ENCODE measurements at regions not wholly inside any gene's neighbourhood (a gene's known extent, or its start where the extent isn't known, plus 50 kb on each side); places are given as distances from the start of the nearest gene placed in this dataset.

DNA sequence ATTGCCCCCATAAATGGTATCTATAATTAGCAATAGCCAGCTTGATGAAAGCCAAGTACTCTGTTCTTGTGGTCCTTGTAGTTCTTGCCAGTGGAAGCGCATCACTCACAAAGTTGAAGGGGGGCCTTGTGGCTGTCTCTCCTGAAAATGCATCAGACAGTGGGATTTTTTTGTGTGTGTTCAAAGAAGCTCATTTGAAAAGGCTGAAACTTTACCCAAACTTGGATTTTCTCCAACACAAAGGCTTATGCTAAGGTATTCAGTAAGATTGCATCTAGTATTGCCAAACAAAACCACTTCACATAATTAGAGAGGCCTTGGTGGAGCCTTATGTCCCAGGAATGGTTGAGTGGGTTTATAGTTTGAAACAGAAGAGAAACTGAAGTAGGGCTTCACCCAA is 216.7 kb upstream of the TMTC1 start:
- CTCF ChIA-PET: no interaction called here

DNA sequence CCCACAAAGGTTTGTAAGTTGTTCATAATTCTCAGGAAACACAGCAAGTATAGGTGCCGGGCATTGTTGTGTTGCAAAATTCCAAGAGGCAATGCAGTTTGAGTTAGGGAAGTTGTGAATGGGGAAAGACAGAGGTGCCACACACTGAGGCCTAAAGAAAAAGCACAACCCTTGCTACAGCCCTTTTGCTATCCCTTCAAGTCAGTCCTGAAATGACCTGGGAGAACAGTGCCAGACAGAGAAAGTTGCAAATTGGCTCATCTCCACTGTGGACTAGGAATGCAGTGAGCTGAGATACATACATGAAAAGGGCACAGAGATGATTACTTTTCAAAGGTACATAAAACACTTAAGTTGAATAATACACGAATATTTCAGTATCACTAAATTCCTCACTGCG is 213.3 kb upstream of the TMTC1 start:
- no peaks in the 10 kb centered on the region for H3K4me1 Mint-ChIP-seq (ENCODE audit: low read depth)
- H3K27me3 Mint-ChIP-seq (ENCODE audit: low read depth): no peaks in the 10 kb centered on the region
- DNase-seq: no peak
- no peak overlapping the region for H3K4me3 Mint-ChIP-seq
- H3K36me3 Mint-ChIP-seq (ENCODE audit: low read depth): no peaks in the 10 kb centered on the region
- no peaks in the 10 kb centered on the region for H3K9me3 Mint-ChIP-seq
- H3K27ac Mint-ChIP-seq: no peak overlapping the region
- CTCF ChIA-PET: no interaction called here
- intact Hi-C loops (cut with micrococcal nuclease): no loop called here

More for the DNA sequence above, 216.7 kb upstream of the TMTC1 start:
- H3K9me3 Mint-ChIP-seq: no peaks in the 10 kb centered on the region
- no peaks in the 10 kb centered on the region for H3K4me1 Mint-ChIP-seq (ENCODE audit: low read depth)
- H3K27ac Mint-ChIP-seq: no peak overlapping the region
- DNase-seq: no peak
- no peaks in the 10 kb centered on the region for H3K27me3 Mint-ChIP-seq (ENCODE audit: low read depth)
- no peak overlapping the region for H3K4me3 Mint-ChIP-seq
- no peaks in the 10 kb centered on the region for H3K36me3 Mint-ChIP-seq (ENCODE audit: low read depth)
- intact Hi-C loops (cut with micrococcal nuclease): no loop called here

DNA sequence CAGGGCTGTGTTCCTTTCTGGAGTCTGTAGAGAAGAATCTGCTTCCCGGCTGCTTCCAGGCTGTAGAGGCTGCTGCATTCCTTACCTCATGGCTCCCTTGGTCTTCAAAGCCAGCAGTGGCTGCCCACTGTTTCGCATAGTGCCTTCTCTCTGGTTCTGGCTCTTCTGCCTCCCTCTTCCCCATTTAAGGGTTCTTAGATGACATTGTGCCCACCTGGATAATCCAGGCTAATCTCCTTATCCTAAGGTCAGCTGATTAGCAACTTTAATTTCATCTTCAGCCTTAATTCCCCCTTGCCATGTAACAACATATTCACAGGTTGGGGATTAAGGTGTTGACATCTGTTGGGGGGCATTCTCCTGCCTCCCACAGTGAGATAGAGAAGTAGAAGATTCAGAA is 208.6 kb upstream of the TMTC1 start:
- CTCF ChIA-PET: interaction anchor here (1.3 kb wide), 1 partner anchor 10 kb away, joined by 3 read pairs; no protein-coding TSS in a partner anchor
- DNase-seq: no peak
- H3K9me3 Mint-ChIP-seq: no peaks in the 10 kb centered on the region
- intact Hi-C loops (cut with micrococcal nuclease): no loop called here
- no peaks in the 10 kb centered on the region for H3K36me3 Mint-ChIP-seq (ENCODE audit: low read depth)
- no peak overlapping the region for H3K4me3 Mint-ChIP-seq
- no peaks in the 10 kb centered on the region for H3K4me1 Mint-ChIP-seq (ENCODE audit: low read depth)
- H3K27ac Mint-ChIP-seq: no peak overlapping the region
- no peaks in the 10 kb centered on the region for H3K27me3 Mint-ChIP-seq (ENCODE audit: low read depth)

DNA sequence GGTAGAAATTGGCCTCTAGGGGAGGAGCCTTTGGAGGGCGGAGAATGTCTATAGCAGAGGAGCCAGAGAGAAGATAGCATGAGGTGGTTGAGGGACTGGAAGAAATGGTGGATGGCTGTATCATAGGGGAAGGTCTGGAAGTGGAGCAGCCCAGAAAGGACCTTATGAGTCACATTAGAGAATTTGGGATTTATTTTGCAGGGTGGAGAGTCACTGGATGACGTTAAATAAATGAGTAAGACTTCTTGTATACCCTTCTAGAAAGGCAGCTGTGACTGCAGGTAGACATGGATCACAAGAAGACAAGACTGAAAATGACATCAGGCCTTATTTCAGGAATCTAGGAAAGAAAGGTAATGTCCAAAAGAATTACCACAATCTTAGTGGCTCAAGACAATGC is 208.2 kb upstream of the TMTC1 start:
- intact Hi-C loops (cut with micrococcal nuclease): no loop called here
- H3K36me3 Mint-ChIP-seq (ENCODE audit: low read depth): no peaks in the 10 kb centered on the region
- H3K4me1 Mint-ChIP-seq (ENCODE audit: low read depth): no peaks in the 10 kb centered on the region
- no peaks in the 10 kb centered on the region for H3K9me3 Mint-ChIP-seq
- CTCF ChIA-PET: no interaction called here
- DNase-seq: no peak
- H3K27me3 Mint-ChIP-seq (ENCODE audit: low read depth): no peaks in the 10 kb centered on the region
- H3K4me3 Mint-ChIP-seq: no peak overlapping the region
- no peak overlapping the region for H3K27ac Mint-ChIP-seq

DNA sequence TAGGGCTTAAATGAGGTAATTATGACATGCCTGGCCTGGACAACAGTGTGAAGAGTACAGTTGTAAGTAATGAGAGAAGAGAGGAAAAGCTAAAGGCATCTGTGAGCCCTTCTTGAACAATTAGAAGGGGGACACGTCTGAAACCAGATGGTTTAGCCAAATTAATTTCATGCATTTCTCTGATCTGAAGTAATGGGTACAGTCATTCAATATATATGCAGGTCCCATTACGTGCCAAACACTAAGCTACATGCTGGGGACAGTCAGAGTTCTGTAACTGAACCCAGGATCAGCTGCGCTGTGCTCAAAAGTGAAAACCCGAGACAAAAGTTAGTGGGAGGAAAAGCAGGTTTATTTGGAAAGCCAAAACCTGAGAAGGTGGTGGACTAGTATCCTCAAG is 207.2 kb upstream of the TMTC1 start:
- intact Hi-C loops (cut with micrococcal nuclease): no loop called here
- DNase-seq: no peak
- Mint-ChIP-seq H3K36me3 (ENCODE audit: low read depth) (no peaks in the 10 kb centered on the region), H3K9me3 (no peaks in the 10 kb centered on the region), H3K27me3 (ENCODE audit: low read depth) (no peaks in the 10 kb centered on the region), H3K4me1 (ENCODE audit: low read depth) (no peaks in the 10 kb centered on the region), H3K4me3 (no peak overlapping the region), H3K27ac (no peak overlapping the region)
- CTCF ChIA-PET: no interaction called here

DNA sequence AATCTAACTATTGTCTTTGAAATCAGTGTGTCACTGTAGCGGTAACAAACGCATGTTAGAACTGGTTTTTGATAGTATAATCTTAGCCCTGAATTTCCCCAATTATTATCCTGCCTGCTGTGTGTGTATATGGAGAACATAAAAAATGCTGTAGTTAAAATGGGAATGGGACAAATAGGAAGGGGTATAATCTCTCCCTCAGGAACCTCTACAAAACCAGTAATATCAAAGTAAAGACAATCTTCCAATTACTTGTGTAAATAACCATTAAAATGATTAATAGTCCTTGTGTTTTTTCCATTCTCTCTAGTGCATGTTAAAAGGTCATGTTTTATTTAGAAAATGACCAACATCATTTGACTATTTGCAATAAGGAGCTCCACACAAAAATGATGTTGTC is 200.1 kb upstream of the TMTC1 start:
- H3K4me1 Mint-ChIP-seq (ENCODE audit: low read depth): no peaks in the 10 kb centered on the region
- CTCF ChIA-PET: interaction anchor here (0.6 kb wide), 1 partner anchor 109 kb away, joined by 3 read pairs; no protein-coding TSS in a partner anchor
- no peaks in the 10 kb centered on the region for H3K36me3 Mint-ChIP-seq (ENCODE audit: low read depth)
- H3K4me3 Mint-ChIP-seq: no peak overlapping the region
- intact Hi-C loops (cut with micrococcal nuclease): no loop called here
- H3K9me3 Mint-ChIP-seq: peaks cover 3% of the 10 kb centered on the region
- no peak overlapping the region for H3K27ac Mint-ChIP-seq
- no peak for DNase-seq
- no peaks in the 10 kb centered on the region for H3K27me3 Mint-ChIP-seq (ENCODE audit: low read depth)

DNA sequence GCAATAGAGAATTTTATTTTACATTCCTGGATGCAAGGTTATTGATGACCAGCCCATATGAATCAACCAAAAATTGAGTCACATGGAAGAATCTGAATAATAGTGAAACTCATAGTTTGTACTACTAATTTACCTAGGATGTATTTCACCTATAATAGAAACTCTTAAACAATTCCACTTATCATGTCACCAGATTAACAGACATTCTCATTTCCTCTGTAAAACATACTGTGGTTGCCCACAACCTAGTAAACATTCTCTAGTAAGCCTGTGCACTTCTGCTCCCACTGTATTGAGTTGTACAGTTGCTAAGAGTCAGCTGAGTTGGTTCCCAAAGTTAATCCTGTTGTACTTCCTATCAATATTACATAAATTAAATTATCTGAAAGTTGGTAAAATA is 196.6 kb upstream of the TMTC1 start:
- no peak for DNase-seq
- H3K27me3 Mint-ChIP-seq (ENCODE audit: low read depth): no peaks in the 10 kb centered on the region
- H3K9me3 Mint-ChIP-seq: peaks cover 5% of the 10 kb centered on the region
- no peaks in the 10 kb centered on the region for H3K4me1 Mint-ChIP-seq (ENCODE audit: low read depth)
- H3K36me3 Mint-ChIP-seq (ENCODE audit: low read depth): no peaks in the 10 kb centered on the region
- no peak overlapping the region for H3K27ac Mint-ChIP-seq
- no peak overlapping the region for H3K4me3 Mint-ChIP-seq
- intact Hi-C loops (cut with micrococcal nuclease): no loop called here
- CTCF ChIA-PET: no interaction called here

DNA sequence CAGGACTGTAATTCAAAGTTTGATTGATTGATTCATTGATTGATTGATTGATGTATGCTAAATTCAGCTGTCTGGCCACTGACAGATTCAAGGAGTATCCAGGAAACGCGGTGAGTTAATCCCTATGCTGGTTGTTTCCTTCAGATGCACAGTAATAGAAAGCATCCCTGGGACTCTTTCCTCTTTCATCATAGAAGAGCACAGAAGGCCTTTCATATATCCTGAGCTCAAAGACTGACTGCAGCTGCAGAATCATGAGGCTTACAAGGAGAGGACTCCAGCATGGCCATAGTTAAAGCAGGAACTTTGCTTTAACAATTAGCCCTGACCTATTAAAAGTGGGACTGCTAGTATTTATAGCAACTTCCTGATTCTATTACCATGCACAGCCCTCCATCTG is 187.7 kb upstream of the TMTC1 start:
- Mint-ChIP-seq H3K36me3 (ENCODE audit: low read depth) (no peaks in the 10 kb centered on the region), H3K4me1 (ENCODE audit: low read depth) (no peaks in the 10 kb centered on the region), H3K4me3 (no peak overlapping the region), H3K27me3 (ENCODE audit: low read depth) (no peaks in the 10 kb centered on the region), H3K27ac (no peak overlapping the region), H3K9me3 (no peaks in the 10 kb centered on the region)
- no peak for DNase-seq
- CTCF ChIA-PET: no interaction called here
- intact Hi-C loops (cut with micrococcal nuclease): no loop called here

DNA sequence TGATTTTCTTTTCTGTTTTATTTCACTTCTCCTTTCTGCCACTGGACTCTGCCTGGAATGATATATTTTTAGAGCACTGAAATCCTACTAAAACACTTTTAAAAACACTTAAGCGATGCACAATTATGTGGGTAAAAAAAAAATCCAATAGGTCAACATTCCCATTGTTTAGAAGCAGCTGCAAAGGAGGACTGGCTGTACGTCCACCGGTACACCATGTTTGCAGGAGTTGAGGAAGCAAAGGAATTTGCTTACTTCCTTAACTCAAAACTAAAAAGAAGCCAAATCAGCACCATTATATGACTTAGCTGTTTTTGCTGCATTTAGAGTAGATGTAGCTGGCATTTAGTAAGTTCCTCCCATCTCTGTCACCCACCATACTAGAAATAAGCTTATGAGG is 186.8 kb upstream of the TMTC1 start:
- Mint-ChIP-seq H3K36me3 (ENCODE audit: low read depth) (no peaks in the 10 kb centered on the region), H3K27me3 (ENCODE audit: low read depth) (no peaks in the 10 kb centered on the region), H3K4me1 (ENCODE audit: low read depth) (no peaks in the 10 kb centered on the region), H3K9me3 (no peaks in the 10 kb centered on the region), H3K27ac (no peak overlapping the region), H3K4me3 (no peak overlapping the region)
- intact Hi-C loops (cut with micrococcal nuclease): no loop called here
- CTCF ChIA-PET: no interaction called here
- no peak for DNase-seq

DNA sequence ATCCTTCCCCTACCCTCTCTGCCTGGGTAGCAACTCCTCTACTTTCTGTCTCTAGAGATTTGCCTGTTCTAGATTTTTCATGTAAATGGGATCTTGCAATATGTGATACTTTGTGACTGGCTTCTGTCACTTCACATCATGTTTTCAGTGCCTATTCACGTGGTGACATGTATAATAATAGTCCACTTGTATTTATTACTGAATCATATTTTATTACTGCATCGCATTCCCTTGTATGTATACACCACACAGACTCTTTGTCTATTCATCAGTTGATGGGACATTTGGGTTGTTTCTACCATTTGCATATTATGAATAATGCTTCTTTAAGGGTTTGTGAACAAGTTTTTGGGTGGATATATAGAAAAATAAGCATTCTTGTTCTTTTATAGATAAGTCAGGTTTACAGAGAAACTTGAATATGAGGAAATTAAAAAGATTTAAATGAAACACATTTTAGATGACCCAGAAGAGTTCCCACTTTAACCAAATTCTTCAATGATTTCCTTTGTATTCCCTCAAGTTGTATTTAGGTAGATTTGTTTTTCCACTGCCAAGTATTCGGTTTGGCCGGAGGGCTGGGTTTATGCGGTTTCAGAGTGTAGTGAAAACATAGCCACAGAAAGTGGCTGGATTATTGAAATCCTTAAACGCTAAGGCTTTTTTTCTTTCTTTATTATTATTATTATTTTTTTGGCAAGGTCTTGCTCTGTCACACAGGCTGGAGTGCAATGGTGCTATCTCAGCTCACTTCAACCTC is 178.7 kb upstream of the TMTC1 start:
- H3K27ac Mint-ChIP-seq: no peak overlapping the region
- H3K4me1 Mint-ChIP-seq (ENCODE audit: low read depth): no peaks in the 10 kb centered on the region
- no peaks in the 10 kb centered on the region for H3K36me3 Mint-ChIP-seq (ENCODE audit: low read depth)
- intact Hi-C loops (cut with micrococcal nuclease): no loop called here
- no peak overlapping the region for H3K4me3 Mint-ChIP-seq
- H3K9me3 Mint-ChIP-seq: peaks cover 3% of the 10 kb centered on the region
- no peaks in the 10 kb centered on the region for H3K27me3 Mint-ChIP-seq (ENCODE audit: low read depth)
- no peak for DNase-seq
- CTCF ChIA-PET: no interaction called here

DNA sequence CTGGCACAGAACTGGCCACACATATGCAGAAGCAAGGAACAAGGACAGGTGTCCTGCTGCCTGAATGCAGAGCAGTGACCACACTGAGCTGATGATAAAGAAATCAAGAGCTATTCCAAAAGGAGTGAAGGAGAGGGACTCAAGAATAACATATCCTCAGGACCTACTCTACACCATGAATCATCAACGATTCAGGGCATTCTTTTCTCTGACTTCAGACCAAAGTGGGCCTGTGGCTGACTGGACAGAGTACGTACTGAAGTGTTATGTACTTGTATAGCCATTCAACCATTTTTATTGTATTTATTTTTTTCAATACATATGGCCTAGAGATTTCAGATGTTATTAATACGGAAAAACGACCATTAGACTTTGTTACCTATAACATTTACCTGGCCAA is 177.5 kb upstream of the TMTC1 start:
- Mint-ChIP-seq H3K27ac (no peak overlapping the region), H3K36me3 (ENCODE audit: low read depth) (no peaks in the 10 kb centered on the region), H3K4me1 (ENCODE audit: low read depth) (no peaks in the 10 kb centered on the region), H3K27me3 (ENCODE audit: low read depth) (no peaks in the 10 kb centered on the region), H3K9me3 (peaks cover 4% of the 10 kb centered on the region), H3K4me3 (no peak overlapping the region)
- CTCF ChIA-PET: no interaction called here
- no peak for DNase-seq
- intact Hi-C loops (cut with micrococcal nuclease): no loop called here

DNA sequence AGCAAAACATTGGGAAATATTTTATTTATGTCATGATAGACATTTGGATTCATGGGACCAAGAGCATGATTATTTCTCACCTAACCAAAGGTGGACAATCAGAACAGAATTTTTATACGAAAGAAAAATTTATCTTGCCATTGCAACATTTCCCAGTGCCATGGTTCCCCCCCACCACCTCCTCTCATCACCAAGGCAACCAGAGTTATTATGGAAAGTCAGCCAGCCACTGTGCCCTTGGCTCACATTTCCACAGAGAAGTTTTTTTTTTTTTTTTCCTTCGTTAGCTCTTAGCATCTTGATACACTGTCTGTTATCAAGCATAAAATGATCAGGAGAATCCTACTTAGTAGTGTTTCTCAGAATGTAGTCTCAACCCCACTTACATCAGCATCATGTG is 176.4 kb upstream of the TMTC1 start:
- intact Hi-C loops (cut with micrococcal nuclease): no loop called here

DNA sequence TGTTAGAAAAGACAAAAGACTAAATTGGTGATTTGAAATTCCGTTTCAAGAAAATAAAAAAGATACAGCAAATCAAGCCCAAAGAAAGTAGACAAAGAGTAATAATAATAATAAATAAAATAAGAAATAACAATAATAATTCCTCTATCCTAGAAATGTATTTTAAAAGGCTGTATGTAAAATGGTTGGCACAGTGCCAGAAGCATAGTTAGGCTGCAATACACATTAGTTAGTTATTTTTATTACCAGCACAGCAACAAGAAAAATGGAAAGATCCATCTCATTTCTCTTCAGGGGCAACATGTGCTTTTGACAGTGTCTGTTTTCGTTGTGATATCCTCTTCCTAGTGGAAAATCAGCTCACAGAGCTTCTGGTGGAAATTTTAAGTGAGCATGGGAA is 174.1 kb upstream of the TMTC1 start:
- Mint-ChIP-seq H3K27ac (no peak overlapping the region), H3K4me1 (ENCODE audit: low read depth) (no peaks in the 10 kb centered on the region), H3K4me3 (no peak overlapping the region), H3K36me3 (ENCODE audit: low read depth) (no peaks in the 10 kb centered on the region), H3K27me3 (ENCODE audit: low read depth) (no peaks in the 10 kb centered on the region), H3K9me3 (peaks cover 4% of the 10 kb centered on the region)
- intact Hi-C loops (cut with micrococcal nuclease): no loop called here
- CTCF ChIA-PET: no interaction called here
- DNase-seq: no peak

More for the DNA sequence above, 176.4 kb upstream of the TMTC1 start:
- H3K27ac Mint-ChIP-seq: no peak overlapping the region
- H3K4me1 Mint-ChIP-seq (ENCODE audit: low read depth): no peaks in the 10 kb centered on the region
- no peaks in the 10 kb centered on the region for H3K27me3 Mint-ChIP-seq (ENCODE audit: low read depth)
- H3K4me3 Mint-ChIP-seq: no peak overlapping the region
- H3K36me3 Mint-ChIP-seq (ENCODE audit: low read depth): no peaks in the 10 kb centered on the region
- peaks cover 4% of the 10 kb centered on the region for H3K9me3 Mint-ChIP-seq
- DNase-seq: no peak
- CTCF ChIA-PET: no interaction called here
